HG02571 (cell line): ENCODE measurements at regions not wholly inside any gene's neighbourhood (a gene's known extent, or its start where the extent isn't known, plus 50 kb on each side); places are given as distances from the start of the nearest gene placed in this dataset.
"Not testable (repeated sequence)": the region's sequence is repeated elsewhere in the genome, so short reads cannot be mapped to it uniquely, and the experiment has no call there.

Source experiments
- ATAC-seq: cut with Tn5 transposase; IDR thresholded peaks from one replicate; pipeline ENCODE4 v1.9.1; 2021; ENCODE audit warnings: mild to moderate bottlenecking, moderate library complexity; ENCODE audit not compliant: unreplicated experiment

GRCh38 chr12:67488349-67488748, 160.2 kb upstream of the DYRK2 start:
- ATAC-seq: not testable (repeated sequence)

GRCh38 chr12:67489007-67489406, 159.5 kb upstream of the DYRK2 start:
- no peak for ATAC-seq

- no peak for ATAC-seq
Observed at GRCh38 chr12:67496581-67496980, 152.0 kb upstream of the DYRK2 start.

- ATAC-seq: no peak
Observed at GRCh38 chr12:67498991-67499390, 149.6 kb upstream of the DYRK2 start.

- ATAC-seq: no peak
Observed at GRCh38 chr12:67501362-67501761, 147.2 kb upstream of the DYRK2 start.

DNA sequence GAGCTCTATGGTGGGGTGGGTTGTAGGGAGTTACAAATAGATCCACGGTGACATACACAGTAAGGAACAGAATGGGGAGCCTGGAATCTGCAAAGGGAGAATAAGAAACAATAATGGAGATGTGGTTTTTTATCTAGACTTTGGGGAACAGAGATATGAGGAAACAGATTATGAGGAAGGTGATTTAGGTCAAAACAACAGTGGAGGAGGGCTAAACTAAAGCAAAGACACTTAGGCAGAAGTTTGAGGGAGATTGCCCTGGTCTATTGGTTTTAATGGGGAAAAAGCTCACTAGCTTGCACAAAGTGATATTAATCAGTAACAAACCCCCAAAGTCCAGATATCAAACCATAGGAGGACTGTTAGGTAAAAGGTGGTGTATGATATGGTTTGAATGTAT, 144.5 kb upstream of the DYRK2 start:
- no peak for ATAC-seq

GRCh38 chr12:67506739-67507138, 141.8 kb upstream of the DYRK2 start:
- ATAC-seq: no peak

GRCh38 chr12:67508830-67509229, 139.7 kb upstream of the DYRK2 start:
- no peak for ATAC-seq

DNA sequence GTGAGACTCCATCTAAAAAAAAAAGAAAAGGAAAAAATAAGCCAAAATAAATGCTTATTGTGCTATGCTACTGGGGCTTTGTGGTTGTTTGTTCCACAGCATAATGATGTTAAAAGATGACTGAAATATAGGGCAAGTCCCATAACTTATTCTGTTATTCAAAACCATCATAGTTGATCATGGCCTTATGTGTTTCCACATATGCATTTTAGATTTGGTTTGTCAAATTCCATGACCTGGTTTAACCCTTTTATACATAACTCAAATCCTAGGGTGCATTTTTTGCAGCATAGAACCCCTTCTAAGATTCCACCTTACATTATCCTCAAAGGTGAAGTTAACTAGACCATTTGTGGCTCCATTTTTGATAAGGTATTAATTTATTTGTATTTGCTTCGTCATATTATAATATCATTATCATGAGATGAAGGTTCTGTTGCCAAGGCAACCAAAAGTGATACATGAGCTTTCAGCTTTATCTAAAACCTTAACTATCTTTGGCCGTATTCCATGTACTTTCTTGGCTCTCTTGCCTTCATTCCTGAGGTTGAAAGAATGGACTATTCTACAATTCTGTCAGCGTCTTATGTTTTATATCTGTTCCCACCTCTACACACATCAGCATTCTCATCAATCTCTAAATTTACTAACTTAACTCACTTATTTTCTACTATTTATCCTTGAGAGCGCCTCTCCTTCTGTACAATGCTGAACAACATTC, 138.7 kb upstream of the DYRK2 start:
- ATAC-seq: no peak

DNA sequence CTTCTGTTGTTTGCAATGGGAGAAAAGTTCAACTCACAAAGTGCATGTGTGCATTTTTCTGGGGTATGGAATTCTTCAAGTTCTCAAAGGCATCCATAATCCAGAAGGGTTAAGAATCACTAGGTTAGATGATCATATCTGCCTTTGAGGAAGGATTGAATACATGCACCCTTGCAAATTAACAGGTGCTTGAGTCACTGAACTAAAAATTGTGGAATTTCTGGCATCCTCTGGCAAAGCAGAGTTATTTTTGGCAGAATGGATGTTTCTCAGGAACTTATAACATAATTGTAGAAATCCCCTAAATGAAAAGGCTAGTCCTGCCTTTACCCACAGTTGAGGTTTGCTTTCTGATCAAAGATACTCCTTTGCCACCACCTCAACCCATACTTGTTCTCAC, 136.5 kb upstream of the DYRK2 start:
- no peak for ATAC-seq

DNA sequence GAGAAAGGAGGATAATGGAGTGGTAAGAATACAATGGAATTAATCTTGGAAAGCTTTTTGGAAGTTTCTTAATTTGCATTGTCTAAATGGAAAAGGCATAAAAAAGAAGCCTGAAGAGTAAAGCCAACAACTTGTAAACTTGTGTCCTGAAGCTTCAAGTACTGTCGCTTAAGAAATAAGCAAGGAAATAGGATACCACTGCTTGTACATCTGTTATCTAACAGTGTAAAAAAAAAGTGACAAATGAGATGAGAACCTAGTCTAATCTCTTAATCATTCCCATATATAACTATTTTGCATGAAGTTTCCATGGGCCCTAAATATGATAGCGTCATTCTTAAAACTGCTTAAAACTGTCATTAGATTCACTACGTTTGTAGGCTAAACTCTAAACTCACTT, 134.0 kb upstream of the DYRK2 start:
- no peak for ATAC-seq

- no peak for ATAC-seq
Observed at GRCh38 chr12:67515679-67516340, 132.7 kb upstream of the DYRK2 start.

DNA sequence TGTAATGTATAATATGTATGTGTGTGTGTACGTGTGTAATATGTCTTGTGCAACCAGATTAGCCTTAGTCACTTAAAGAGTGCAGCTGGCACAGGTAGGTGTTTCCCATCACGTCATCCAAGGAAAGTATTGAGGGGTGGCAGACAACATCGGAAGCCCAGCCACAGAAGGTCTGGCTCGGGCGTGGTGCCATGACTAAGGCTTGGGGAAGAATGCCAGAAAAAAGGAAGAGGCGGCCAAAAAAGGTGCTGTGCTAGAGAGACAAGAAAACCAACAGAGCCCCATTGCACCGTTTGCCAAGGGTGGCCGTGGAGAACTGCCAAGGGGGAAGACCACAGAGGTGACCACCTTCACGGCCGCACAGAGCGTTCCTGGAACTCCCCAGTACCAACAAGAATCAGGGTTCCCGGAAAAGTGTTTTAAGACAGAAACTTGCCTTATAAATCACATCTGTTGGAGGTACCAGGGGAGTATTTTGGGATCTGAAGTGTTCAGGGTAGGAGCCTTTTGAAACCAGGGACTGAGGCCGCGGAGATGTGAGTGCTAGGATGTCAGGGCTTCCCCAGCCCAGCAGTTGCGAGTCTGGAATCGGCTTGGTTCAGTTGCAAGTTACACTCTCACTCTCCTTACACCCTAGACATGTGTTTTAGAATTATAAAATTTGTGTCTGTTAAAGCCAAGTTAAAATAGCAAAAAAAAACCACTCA, 131.2 kb upstream of the DYRK2 start:
- ATAC-seq: no peak

- no peak for ATAC-seq
Observed at GRCh38 chr12:67519484-67520433, 128.8 kb upstream of the DYRK2 start.

DNA sequence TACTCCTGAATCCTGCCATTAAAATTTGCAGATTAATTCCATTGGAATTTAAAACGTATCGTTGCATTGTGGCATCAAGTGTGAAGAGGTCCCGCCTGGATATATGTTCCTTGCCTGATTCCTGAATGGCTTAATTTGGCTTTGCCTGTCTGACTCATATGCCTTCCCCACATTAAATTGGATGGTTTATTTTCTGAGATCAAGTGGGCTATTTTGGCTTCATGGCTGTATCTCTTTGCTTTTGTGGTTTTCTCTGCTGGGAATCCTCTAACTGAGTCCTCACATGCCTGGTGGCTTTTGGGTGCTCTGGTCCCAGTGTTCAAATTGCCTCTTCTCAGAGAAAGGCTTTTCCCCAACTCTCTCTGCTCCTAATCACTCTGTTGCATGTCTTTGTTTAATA, 127.9 kb upstream of the DYRK2 start:
- ATAC-seq: no peak

GRCh38 chr12:67522222-67522621, 126.3 kb upstream of the DYRK2 start:
- no peak for ATAC-seq

- ATAC-seq: no peak
Observed at GRCh38 chr12:67523538-67523937, 125.0 kb upstream of the DYRK2 start.

DNA sequence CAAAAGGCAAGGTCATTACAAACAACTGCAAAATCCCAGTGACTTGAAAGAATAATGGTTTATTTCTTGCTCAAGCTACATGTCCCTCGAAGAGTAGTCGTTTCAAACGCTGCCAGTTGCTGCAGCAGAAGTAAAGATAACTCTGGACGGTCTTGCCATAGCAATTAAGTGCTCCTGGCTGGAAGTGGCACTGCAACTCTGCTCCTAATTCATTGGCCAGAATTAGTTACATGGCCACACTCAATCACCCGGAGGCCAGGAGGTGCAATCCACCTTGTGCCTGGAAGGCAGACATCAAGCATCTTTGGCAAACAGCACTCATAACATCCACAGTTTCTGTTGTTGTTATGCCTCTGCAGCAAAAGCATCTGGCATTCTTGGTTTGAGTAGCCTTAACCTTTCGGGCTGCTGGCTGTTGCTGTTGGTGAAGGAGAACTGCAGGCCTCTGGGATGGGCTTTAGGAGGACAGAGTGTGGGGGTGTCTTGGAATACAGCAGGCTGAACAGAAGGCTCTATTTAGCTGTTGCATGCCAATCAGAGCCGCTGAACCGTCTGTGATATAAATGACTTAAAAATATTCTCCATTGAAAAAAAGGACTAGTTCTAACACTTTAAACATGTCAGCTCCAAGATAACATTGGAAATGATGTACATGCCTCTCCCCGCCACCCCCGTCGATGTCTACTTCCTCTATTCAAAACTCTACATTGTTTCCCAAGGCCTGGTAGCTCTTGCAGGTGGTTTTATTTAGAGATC, 123.5 kb upstream of the DYRK2 start:
- ATAC-seq: no peak

DNA sequence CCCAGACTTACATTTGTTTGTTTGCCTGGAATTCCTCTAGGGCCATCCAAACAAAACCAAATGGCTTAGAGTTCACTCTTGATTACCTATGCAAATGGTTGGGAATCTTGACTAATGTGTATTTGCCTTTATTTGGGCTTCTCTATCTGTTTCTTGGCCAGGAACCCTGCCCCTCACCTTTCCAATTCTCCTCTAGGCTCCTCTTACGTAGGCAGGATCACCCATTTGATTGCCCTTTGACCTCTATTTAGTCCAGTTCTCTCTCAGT, 123.0 kb upstream of the DYRK2 start:
- ATAC-seq: no peak

GRCh38 chr12:67526129-67526528, 122.4 kb upstream of the DYRK2 start:
- ATAC-seq: no peak

- no peak for ATAC-seq
Observed at GRCh38 chr12:67531051-67531450, 117.5 kb upstream of the DYRK2 start.
